Muscle layer of duodenum (tissue), 2 donors: ENCODE measurements at regions not wholly inside any gene's neighbourhood (a gene's known extent, or its start where the extent isn't known, plus 50 kb on each side); places are given as distances from the start of the nearest gene placed in this dataset.
"Not testable (repeated sequence)": the region's sequence is repeated elsewhere in the genome, so short reads cannot be mapped to it uniquely, and the experiment has no call there.

Source experiments
- H3K27ac ChIP-seq: one replicate; pipeline ENCODE4 v1.7.0; 2013; ENCODE audit warnings: mild to moderate bottlenecking, low read length
- H3K27me3 ChIP-seq: one replicate; pipeline ENCODE4 v1.7.0; 2013; ENCODE audit warnings: low read depth, mild to moderate bottlenecking, control low read depth, low read length
- H3K36me3 ChIP-seq, 2 donors: one replicate each; pipeline ENCODE4 v1.7.0; 2013; ENCODE audit warnings: low read length in 2 of 2, control low read depth in 1 of 2, mild to moderate bottlenecking in 1 of 2; ENCODE audit not compliant: insufficient read depth in 2 of 2, control insufficient read depth in 1 of 2
- H3K4me1 ChIP-seq, 2 donors: one replicate each; pipeline ENCODE4 v1.7.0; 2013; ENCODE audit warnings: low read length in 2 of 2, mild to moderate bottlenecking in 2 of 2, control low read depth in 1 of 2, moderate library complexity in 1 of 2; ENCODE audit not compliant: insufficient read depth in 2 of 2, control insufficient read depth in 1 of 2
- H3K4me3 ChIP-seq, 2 donors: one replicate each; pipeline ENCODE4 v1.7.0; 2013; ENCODE audit warnings: low read length in 2 of 2, low read depth in 1 of 2, mild to moderate bottlenecking in 1 of 2
- H3K9me3 ChIP-seq, 2 donors: one replicate each; pipeline ENCODE4 v1.7.0; 2013; ENCODE audit warnings: low read length in 2 of 2, control low read depth in 1 of 2, mild to moderate bottlenecking in 1 of 2; ENCODE audit not compliant: control insufficient read depth in 1 of 2
- donor health status: healthy.

DNA sequence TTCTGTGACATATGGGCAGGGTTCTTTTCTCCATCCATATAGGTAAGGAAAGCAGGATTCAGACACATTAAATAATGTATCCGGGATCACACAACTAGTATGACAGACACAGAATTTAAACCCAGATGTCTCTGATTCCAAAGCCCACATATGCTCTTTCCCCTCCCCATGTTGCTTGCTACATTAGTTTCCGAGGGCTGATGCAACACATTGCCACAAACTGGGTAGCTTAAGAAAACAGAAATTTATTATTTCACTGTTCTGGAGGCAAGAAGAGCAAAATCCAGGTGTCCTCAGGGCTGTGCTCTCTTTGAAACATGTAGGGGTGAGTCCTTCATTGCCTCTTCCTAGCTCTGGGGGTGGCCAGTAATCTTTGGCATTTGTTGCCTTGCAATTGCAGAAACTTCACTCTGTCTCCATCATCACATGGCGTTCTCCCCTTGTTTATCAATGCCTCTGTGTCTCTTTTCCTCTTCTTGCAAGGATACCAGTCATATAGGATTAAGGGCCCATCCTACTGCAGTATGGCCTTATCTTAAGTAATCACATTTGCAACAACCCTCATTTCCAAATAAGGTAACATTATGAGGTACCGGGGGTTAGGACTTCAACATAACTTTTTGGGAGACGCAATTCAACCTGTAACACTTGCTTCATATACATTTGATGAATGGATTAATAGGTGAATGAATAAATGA is 83.0 kb upstream of the CCND2 start:
- no peaks in the 10 kb centered on the region for H3K9me3 ChIP-seq

GRCh38 chr12:4189721-4190120 is 83.8 kb upstream of the CCND2 start:
- Histone ChIP-seq H3K27me3 (no peaks in the 10 kb centered on the region), H3K27ac (no peak overlapping the region), H3K4me1 (no peaks in the 10 kb centered on the region), H3K9me3 (no peaks in the 10 kb centered on the region), H3K4me3 (no peak overlapping the region), H3K36me3 (no peaks in the 10 kb centered on the region)

More for the DNA sequence above, 83.0 kb upstream of the CCND2 start:
- H3K27ac ChIP-seq: no peak overlapping the region
- H3K36me3 ChIP-seq: no peaks in the 10 kb centered on the region
- H3K4me3 ChIP-seq: no peak overlapping the region
- H3K27me3 ChIP-seq: no peaks in the 10 kb centered on the region
- H3K4me1 ChIP-seq: no peaks in the 10 kb centered on the region

- no peaks in the 10 kb centered on the region for H3K27me3 ChIP-seq
- H3K4me3 ChIP-seq: no peak overlapping the region
- no peaks in the 10 kb centered on the region for H3K9me3 ChIP-seq
- no peaks in the 10 kb centered on the region for H3K4me1 ChIP-seq
- H3K27ac ChIP-seq: no peak overlapping the region
- H3K36me3 ChIP-seq: no peaks in the 10 kb centered on the region
Observed at GRCh38 chr12:4187916-4188315, 85.6 kb upstream of the CCND2 start.

DNA sequence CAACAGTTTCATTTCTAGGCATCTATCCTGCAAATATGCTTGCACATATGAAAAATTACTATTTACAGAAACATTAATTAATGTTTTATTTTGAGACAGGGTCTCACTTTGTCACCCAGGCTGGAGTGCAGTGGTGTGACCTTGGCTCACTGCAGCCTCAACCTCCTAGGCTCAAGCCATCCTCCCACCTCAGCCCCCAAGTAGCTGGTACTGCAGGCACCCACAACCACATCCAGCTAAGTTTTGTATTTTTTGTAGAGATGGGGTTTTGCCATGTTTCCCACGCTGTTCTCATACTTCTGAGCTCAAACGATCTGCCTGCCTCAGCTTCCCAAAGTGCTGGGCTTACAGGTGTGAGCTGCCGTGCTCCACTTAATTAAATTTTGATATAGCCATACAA is 86.2 kb upstream of the CCND2 start:
- not testable (repeated sequence) for H3K36me3 ChIP-seq, H3K9me3 ChIP-seq, H3K27ac ChIP-seq, H3K27me3 ChIP-seq, H3K4me1 ChIP-seq, H3K4me3 ChIP-seq

DNA sequence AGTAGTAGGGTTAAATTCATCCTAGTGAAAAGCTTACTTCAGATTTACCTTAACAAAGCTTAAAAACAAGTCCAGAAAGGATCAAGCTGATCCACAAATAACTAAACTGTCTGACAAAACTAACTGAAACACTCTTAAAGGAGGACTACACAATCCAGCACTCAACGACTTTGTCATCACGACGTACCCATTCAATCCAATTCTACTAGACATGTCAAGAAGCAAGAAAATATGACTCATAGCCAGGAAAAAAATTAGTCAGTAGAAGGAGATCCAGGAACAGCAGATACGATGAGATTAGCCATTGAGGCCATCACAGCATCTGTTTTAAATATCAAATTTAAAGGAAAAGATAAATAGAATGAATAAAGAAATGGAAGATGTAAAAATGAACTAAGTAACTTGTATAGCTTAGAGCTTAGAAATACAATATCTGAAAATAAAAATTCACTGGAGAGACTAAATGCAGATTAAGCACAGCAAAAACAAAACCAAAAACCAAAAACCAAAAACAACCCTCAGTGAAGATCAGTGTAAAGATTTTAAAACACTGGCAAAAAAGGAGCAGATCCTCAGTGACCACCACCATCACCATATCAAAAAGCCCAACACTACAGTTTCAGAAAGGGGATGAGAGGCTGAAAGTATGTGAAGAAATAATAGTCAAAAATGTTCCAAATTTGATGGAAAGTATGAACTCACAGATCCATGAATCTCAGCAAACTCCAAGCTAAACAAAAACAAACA is 95.0 kb upstream of the CCND2 start:
- no peaks in the 10 kb centered on the region for H3K27me3 ChIP-seq

DNA sequence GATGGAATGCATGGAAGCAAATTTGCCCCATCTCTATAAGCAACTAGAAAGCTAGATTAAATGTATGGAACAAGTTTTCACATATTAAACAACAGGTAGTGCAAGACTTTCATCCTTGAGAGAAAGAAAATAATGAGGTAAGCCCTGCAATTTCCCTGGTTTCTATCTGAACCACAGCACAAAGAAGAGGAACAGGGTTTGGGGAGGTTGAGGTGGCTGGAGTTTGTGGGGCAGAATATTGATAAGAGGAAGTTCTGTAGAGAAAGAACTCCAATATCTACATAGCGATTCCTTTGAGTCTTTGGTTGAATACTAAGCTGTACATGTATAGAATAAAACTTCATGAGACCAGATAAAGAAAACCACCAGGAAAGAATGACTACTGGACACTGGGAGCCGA is 96.3 kb upstream of the CCND2 start:
- Histone ChIP-seq H3K36me3 (no peaks in the 10 kb centered on the region), H3K27ac (no peak overlapping the region), H3K4me3 (no peak overlapping the region), H3K27me3 (no peaks in the 10 kb centered on the region), H3K4me1 (no peaks in the 10 kb centered on the region), H3K9me3 (no peaks in the 10 kb centered on the region)

More for the DNA sequence above, 95.0 kb upstream of the CCND2 start:
- Histone ChIP-seq H3K4me1 (no peaks in the 10 kb centered on the region), H3K27ac (no peak overlapping the region), H3K36me3 (no peaks in the 10 kb centered on the region), H3K4me3 (no peak overlapping the region), H3K9me3 (no peaks in the 10 kb centered on the region)

GRCh38 chr12:4176168-4176567 is 97.4 kb upstream of the CCND2 start:
- no peaks in the 10 kb centered on the region for H3K4me1 ChIP-seq
- no peaks in the 10 kb centered on the region for H3K9me3 ChIP-seq
- H3K36me3 ChIP-seq: no peaks in the 10 kb centered on the region
- no peak overlapping the region for H3K4me3 ChIP-seq
- no peaks in the 10 kb centered on the region for H3K27me3 ChIP-seq
- H3K27ac ChIP-seq: no peak overlapping the region

GRCh38 chr12:4174417-4174816 is 99.1 kb upstream of the CCND2 start:
- H3K36me3 ChIP-seq: no peaks in the 10 kb centered on the region
- H3K4me3 ChIP-seq: no peak overlapping the region
- no peaks in the 10 kb centered on the region for H3K27me3 ChIP-seq
- H3K9me3 ChIP-seq: no peaks in the 10 kb centered on the region
- H3K4me1 ChIP-seq: no peaks in the 10 kb centered on the region
- H3K27ac ChIP-seq: no peak overlapping the region

DNA sequence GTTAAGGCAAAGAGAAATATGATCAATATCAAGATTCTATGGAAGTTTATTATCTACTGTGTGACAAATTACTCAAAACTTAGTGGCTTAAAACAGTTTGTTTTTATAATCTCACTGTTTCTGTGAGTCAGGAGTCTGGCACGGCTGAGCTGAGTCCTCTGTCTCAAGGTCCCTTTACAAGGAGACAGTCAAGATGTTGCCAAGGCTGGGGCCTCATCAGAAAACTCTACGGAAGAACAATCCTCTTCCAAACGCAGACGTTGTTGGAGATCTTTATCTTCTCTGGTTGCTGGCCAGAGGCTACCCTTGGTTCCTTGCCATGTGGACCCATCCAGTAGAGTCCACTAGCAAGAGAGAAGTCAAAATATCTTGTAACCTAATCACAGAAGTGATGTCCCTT is 100.6 kb upstream of the CCND2 start:
- Histone ChIP-seq H3K4me3 (no peak overlapping the region), H3K27me3 (no peaks in the 10 kb centered on the region), H3K36me3 (no peaks in the 10 kb centered on the region), H3K4me1 (no peaks in the 10 kb centered on the region), H3K9me3 (no peaks in the 10 kb centered on the region), H3K27ac (no peak overlapping the region)

DNA sequence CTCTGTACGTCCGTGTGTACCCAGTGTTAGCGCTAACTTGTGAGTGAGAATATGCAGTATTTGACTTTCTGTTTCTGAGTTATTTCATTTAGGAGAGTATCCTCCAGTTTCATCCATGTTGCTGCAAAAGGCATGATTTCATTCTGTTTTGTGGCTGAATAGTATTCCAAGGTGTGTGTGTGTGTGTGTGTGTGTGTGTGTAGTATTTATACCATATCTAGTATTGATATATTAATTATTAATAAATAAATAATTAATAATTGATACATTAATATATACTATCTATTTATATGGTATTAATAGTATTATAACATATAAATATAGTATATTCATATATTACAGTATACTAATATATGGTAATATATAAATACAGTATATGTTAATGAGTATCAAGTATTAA is 101.8 kb upstream of the CCND2 start:
- H3K4me1 ChIP-seq: no peaks in the 10 kb centered on the region
- no peaks in the 10 kb centered on the region for H3K27me3 ChIP-seq
- no peaks in the 10 kb centered on the region for H3K9me3 ChIP-seq
- no peak overlapping the region for H3K27ac ChIP-seq
- H3K36me3 ChIP-seq: no peaks in the 10 kb centered on the region
- H3K4me3 ChIP-seq: no peak overlapping the region

- H3K27me3 ChIP-seq: no peaks in the 10 kb centered on the region
- H3K4me1 ChIP-seq: peaks cover 0 to 5% of the 10 kb centered on the region in 2 donors
- H3K36me3 ChIP-seq: no peaks in the 10 kb centered on the region
- H3K9me3 ChIP-seq: no peaks in the 10 kb centered on the region
- no peak overlapping the region for H3K4me3 ChIP-seq
- H3K27ac ChIP-seq: no peak overlapping the region
Observed at GRCh38 chr12:4169959-4170358, 103.6 kb upstream of the CCND2 start.

DNA sequence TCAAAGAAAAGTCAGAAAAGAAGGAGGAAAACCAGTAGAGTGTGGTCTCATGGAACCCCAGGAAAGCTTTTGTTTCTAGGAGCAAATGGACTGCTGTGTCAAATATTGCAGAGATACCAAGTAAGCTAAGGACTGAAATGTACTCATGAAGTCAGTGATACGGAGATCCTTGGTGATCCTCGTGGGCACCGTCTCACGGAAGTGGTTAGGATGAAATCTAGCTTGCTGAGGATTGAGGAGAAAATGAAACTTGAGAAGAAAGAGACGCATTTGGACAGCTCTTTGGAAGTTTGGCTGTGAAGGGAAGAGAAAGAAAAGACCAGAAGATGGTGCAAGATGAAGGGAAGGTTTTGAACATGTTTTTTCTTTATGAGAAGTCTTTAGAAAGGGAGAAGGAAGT is 104.0 kb upstream of the CCND2 start:
- Histone ChIP-seq H3K9me3 (no peaks in the 10 kb centered on the region), H3K27ac (no peak overlapping the region), H3K4me3 (no peak overlapping the region), H3K36me3 (no peaks in the 10 kb centered on the region), H3K27me3 (no peaks in the 10 kb centered on the region), H3K4me1 (peaks cover 0 to 5% of the 10 kb centered on the region in 2 donors)
